GM12878 (cell line): ENCODE measurements at regions not wholly inside any gene's neighbourhood (a gene's known extent, or its start where the extent isn't known, plus 50 kb on each side); places are given as distances from the start of the nearest gene placed in this dataset.

Experiments
- BCLAF1 ChIP-seq: fragments of 450-650 bp; IDR thresholded peaks from 2 replicates; pipeline ENCODE4 v1.6.1; 2017; ENCODE audit warnings: antibody characterized with exemption, mild to moderate bottlenecking, moderate library complexity
- CBFB ChIP-seq: IDR thresholded peaks from 2 replicates; pipeline ENCODE4 v1.6.1; 2016; ENCODE audit warnings: antibody characterized with exemption, low read depth
- CEBPB ChIP-seq, 2 experiments: fragments of 150-350 bp in 1 of 2; IDR thresholded peaks; 2 replicates each; pipeline ENCODE4 v1.6.1; 2012 to 2014; ENCODE audit warnings: low read depth in 2 of 2, low read length in 2 of 2, borderline replicate concordance in 1 of 2, inconsistent platforms in 1 of 2
- CHD2 ChIP-seq: IDR thresholded peaks from 2 replicates; pipeline ENCODE4 v1.6.1; 2011; ENCODE audit warnings: low read depth, low read length, improper control_type of control experiment, borderline replicate concordance
- CREB1 ChIP-seq: IDR thresholded peaks from 2 replicates; pipeline ENCODE4 v1.6.1; 2012; ENCODE audit warnings: low read depth, mild to moderate bottlenecking, inconsistent platforms
- ESRRA ChIP-seq: IDR thresholded peaks from 2 replicates; pipeline ENCODE4 v1.6.1; 2012; ENCODE audit warnings: mild to moderate bottlenecking, low read length, improper control_type of control experiment
- FOS ChIP-seq: IDR thresholded peaks from 3 replicates; pipeline ENCODE4 v1.6.1; 2011; ENCODE audit warnings: borderline replicate concordance; ENCODE audit not compliant: insufficient read length; ENCODE audit errors: extremely low read depth
- HDAC6 ChIP-seq: fragments of 200-600 bp; sonication (generic); IDR thresholded peaks from one replicate; pipeline ENCODE4 v1.8.0; 2017; ENCODE audit warnings: antibody characterized with exemption; ENCODE audit not compliant: unreplicated experiment
- MTA2 ChIP-seq: fragments of 450-650 bp; IDR thresholded peaks from 2 replicates; pipeline ENCODE4 v1.6.1; 2016; ENCODE audit warnings: low read depth, mild to moderate bottlenecking, moderate library complexity
- PML ChIP-seq: IDR thresholded peaks from 2 replicates; pipeline ENCODE4 v1.6.1; 2012; ENCODE audit warnings: low read length, inconsistent platforms
- POLR2A ChIP-seq: IDR thresholded peaks from 2 replicates; pipeline ENCODE4 v1.6.1; 2011; ENCODE audit warnings: low read depth, mild to moderate bottlenecking, low read length
- POLR2AphosphoS2 ChIP-seq: IDR thresholded peaks from 2 replicates; pipeline ENCODE4 v1.6.1; 2011; ENCODE audit warnings: low read depth, mild to moderate bottlenecking, low read length, improper control_type of control experiment, moderate library complexity
- POLR2AphosphoS5 ChIP-seq: IDR thresholded peaks from 2 replicates; pipeline ENCODE4 v1.6.1; 2011; ENCODE audit warnings: mild to moderate bottlenecking, low read length, inconsistent platforms
- PRDM15 ChIP-seq: fragments of 450-650 bp; formaldehyde crosslinking; IDR thresholded peaks from 2 replicates; pipeline ENCODE4 v1.4.0; 2020; ENCODE audit warnings: mild to moderate bottlenecking, moderate library complexity
- RB1 ChIP-seq: fragments of 450-650 bp; formaldehyde crosslinking; IDR thresholded peaks from 2 replicates; pipeline ENCODE4 v1.6.1; 2017; ENCODE audit warnings: mild to moderate bottlenecking, borderline replicate concordance
- RCOR1 ChIP-seq: conservative IDR thresholded peaks from 2 replicates; pipeline ENCODE4 v1.6.1; 2012; ENCODE audit warnings: low read depth, low read length, improper control_type of control experiment
- SIN3A ChIP-seq: IDR thresholded peaks from 2 replicates; pipeline ENCODE4 v1.6.1; 2012; ENCODE audit warnings: low read depth, low read length, improper control_type of control experiment
- SMAD5 ChIP-seq: IDR thresholded peaks from 2 replicates; pipeline ENCODE4 v1.6.1; 2016; ENCODE audit warnings: antibody characterized with exemption, low read depth
- SPI1 ChIP-seq: IDR thresholded peaks from 2 replicates; pipeline ENCODE4 v1.6.1; 2011; ENCODE audit warnings: low read depth, mild to moderate bottlenecking, low read length, moderate library complexity, borderline replicate concordance; ENCODE audit not compliant: insufficient read depth
- SREBF2 ChIP-seq: IDR thresholded peaks from 2 replicates; pipeline ENCODE4 v1.6.1; 2012; ENCODE audit warnings: mild to moderate bottlenecking, low read length
- SRF ChIP-seq, 2 experiments: IDR thresholded peaks; 2 replicates each; pipeline ENCODE4 v1.6.1; 2011; ENCODE audit warnings: low read depth in 2 of 2, low read length in 2 of 2, mild to moderate bottlenecking in 1 of 2, moderate library complexity in 1 of 2
- STAT1 ChIP-seq: fragments of 450-650 bp; conservative IDR thresholded peaks from 2 replicates; pipeline ENCODE4 v1.6.1; 2014; ENCODE audit warnings: antibody characterized with exemption, mild to moderate bottlenecking
- USF2 ChIP-seq: IDR thresholded peaks from 2 replicates; pipeline ENCODE4 v1.6.1; 2011; ENCODE audit warnings: low read depth, low read length, improper control_type of control experiment, borderline replicate concordance
- WRNIP1 ChIP-seq: IDR thresholded peaks from 2 replicates; pipeline ENCODE4 v1.6.1; 2011; ENCODE audit warnings: low read depth, low read length, improper control_type of control experiment, borderline replicate concordance
- ZBED1 ChIP-seq: IDR thresholded peaks from 2 replicates; pipeline ENCODE4 v1.6.1; 2016; ENCODE audit warnings: borderline replicate concordance
- ZNF217 ChIP-seq: fragments of 450-650 bp; IDR thresholded peaks from 2 replicates; pipeline ENCODE4 v1.6.1; 2017; ENCODE audit warnings: antibody characterized with exemption, mild to moderate bottlenecking
- ZSCAN29 ChIP-seq: fragments of 450-650 bp; IDR thresholded peaks from 2 replicates; pipeline ENCODE4 v1.6.1; 2017; ENCODE audit warnings: mild to moderate bottlenecking, moderate library complexity

GRCh38 chr4:112817933-112818593 lies 181.1 kb downstream of the LARP7 start (continued):
- TF ChIP-seq SREBF2 (no peak), CHD2 (no peak), FOS (no peak), CEBPB (IDR thresholded peaks at IDR 0.05; ENCODE audit: borderline replicate concordance in 1 of 2, low read depth in 2 of 2, low read length in 2 of 2) (peak in 1 of 2 experiments; percentile 74; a peak in 1 of 4 replicates), WRNIP1 (no peak), ZSCAN29 (no peak), SIN3A (no peak), ESRRA (no peak), CREB1 (peak; percentile 79), CBFB (no peak), ZNF217 (no peak), MTA2 (no peak), PRDM15 (CRISPR knock-in tag) (no peak), HDAC6 (no peak), RCOR1 (no peak), RB1 (no peak), STAT1 (no peak), ZBED1 (no peak), BCLAF1 (no peak), SPI1 (no peak), USF2 (peak; percentile 62), SRF (IDR thresholded peaks at IDR 0.05; ENCODE audit: low read depth in 2 of 2, low read length in 2 of 2) (no peak), POLR2A (peak; percentile 89), PML (no peak), POLR2AphosphoS2 (no peak), POLR2AphosphoS5 (peak; percentile 79), SMAD5 (peak; percentile 44; the same call in 1 of the 2 replicates)
